Umbilical cord (tissue), 1 donor: ENCODE measurements at regions not wholly inside any gene's neighbourhood (a gene's known extent, or its start where the extent isn't known, plus 50 kb on each side); places are given as distances from the start of the nearest gene placed in this dataset.

Experiments used
- DNase-seq: peaks from one replicate; pipeline ENCODE4 v3.0.0-alpha.2; 2015; ENCODE audit warnings: low spot score

DNA sequence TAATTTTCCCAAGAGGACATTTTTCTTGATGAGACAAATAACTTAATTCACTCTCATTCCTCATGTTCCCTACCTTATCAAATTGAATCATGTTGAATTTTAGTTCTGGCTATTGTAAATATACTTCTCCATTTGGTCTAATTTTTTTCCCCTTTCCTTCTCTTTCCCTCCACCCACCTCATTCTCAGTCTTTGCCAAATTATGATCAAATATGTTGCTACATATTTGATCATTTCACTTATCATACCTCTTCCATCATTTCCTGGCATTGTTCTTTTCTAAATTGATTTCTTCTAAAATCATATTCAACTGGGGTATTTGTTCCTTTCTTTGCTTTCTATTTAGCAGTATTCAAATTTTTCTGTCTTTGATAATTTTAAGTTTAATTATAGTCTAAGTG lies 52.3 kb downstream of the HDGFL1 start:
- no peak for DNase-seq

DNA sequence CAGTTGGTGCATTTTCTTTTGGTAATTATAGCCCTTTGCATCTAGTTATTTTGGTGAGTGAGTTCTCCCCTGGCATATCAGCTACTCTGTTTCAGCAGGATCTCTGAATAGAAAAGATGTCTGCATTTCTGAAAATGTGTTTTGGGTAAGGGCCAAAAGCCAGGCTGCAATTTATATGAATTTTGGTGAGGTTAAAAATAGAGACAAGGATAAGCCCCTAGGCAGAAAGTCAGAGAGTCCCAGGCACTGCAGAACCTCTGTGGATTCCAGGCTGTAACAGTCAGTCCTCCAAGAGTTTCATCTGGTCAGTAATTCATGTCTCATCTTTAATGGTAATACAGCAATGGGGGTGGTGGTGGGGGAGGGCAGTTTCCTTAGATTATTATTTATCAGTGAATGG lies 53.0 kb downstream of the HDGFL1 start:
- DNase-seq, result peak; percentile 85

DNA sequence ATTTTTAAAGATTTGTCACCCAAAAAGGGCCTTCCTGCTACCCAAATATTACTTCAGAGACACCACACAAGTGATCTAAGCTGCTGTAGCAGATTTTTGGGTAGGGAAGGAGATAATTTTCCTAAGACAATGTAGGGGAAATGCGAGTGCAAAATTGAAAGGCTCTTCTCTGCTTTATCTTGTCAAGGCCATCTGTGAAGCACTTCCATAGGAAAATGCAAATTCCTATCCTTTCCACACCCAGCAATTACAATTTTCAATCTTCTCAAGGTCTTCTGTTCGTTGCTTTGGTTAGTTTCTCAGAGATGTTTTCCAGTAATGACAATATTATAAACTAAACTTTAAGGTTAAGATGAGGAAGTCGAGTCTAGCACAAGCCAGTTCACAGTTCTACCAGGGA lies 53.4 kb downstream of the HDGFL1 start:
- no peak for DNase-seq

DNA sequence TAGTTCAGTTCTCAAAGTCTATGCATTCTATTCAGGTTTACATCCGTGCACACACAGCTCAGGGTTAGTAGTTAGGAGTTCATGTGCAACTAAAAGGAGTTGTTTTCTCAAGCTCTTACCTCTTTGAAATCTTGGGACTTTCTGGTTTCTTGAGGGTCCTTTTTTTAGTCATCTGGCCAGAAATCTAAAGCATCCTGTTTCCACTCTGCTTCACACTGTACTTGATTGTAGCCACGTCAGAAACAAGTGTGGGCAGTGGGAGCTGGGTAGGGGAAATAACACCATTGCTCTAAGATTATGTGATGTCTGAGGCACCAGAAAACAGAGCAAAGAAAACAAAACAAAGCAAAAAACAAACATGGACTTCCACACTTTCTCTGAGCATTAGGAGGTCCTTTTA lies 58.3 kb downstream of the HDGFL1 start:
- DNase-seq, result no peak

DNA sequence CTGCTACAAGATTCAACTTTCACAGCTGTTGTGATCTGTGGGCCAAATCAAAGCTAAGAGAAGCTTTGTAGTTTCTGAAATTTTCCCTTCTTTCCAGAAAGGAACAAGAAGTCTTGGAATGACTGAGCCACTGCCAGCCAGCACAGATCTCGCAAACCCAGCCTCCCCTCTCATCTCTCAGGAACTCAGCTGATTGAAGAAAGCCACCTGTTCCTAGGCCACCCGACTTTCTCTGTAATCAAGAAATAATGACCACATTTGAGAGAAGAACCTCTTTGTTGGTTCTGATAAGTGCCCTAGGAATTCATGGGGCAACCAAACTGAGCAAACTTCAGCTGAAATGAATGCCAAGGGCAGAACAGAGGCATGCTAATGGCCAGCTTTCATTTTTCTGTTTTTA lies 61.7 kb downstream of the HDGFL1 start:
- DNase-seq, result peak; percentile 65

- peak; percentile 88 for DNase-seq
These were observed 63.3 kb downstream of the HDGFL1 start for GRCh38 chr6:22632581-22633145.

GRCh38 chr6:22636452-22636851 lies 67.1 kb downstream of the HDGFL1 start:
- no peak for DNase-seq

GRCh38 chr6:22637782-22638181 lies 68.4 kb downstream of the HDGFL1 start:
- no peak for DNase-seq

GRCh38 chr6:22638320-22638719 lies 69.0 kb downstream of the HDGFL1 start:
- DNase-seq, result no peak

GRCh38 chr6:22642254-22642653 lies 72.9 kb downstream of the HDGFL1 start:
- DNase-seq, result no peak

DNA sequence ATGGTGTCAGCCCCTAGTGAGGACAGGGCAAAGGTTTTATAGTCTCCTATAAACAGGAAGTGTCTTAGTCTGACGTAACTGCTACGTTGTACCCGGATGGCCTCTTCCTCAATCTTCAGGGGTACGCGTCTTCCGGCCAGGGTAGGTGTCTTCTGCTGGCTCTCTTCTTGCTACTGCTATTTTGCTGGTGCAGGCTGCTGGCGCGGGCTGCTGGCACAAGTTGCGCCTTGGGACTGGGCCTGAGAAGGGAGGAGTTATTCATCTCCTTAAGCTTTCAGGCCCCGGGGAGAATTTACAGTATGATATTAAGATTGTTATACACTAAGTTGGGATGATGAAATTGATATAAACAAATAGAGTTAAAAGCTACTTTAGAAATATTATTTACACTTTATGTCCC lies 74.4 kb downstream of the HDGFL1 start:
- no peak for DNase-seq

DNA sequence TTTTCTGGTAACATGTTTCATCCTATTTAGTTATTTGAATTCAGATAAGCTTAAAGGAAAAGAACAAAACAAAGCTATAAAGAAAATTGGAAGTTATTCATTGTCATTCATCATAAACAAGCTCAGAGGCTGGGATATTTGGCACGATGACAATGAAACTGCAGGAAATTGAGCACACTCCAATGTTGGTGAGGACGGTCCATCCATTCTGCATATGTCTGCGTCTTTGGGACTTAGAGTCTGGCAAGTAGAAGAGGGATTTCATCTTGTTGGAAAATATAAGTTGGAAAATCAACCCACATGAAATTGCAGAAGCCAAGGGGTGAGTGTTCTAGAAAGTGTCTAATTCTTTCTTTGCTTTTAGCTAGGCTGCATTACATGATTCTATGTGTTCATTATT lies 78.4 kb downstream of the HDGFL1 start:
- no peak for DNase-seq

DNA sequence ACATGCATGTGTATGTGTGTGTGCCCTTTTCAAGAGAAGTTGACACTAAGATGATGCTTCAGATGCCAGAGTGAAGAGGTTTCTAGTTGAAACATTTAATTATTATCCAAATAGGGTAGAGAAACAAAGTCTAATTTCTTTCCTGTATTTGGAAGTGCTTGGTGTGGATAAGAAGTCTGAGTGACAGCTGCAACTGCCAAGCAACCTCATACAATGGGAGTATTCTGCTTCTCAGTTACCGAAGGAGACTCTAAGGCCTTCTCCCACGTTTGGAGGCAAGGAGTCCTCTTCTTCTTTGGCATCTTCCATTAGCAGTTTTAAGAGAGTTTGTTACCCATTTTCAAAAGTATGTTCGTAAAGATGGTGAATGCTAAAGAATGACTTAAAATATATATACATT lies 82.4 kb downstream of the HDGFL1 start:
- no peak for DNase-seq

- no peak for DNase-seq
These were observed 84.7 kb downstream of the HDGFL1 start for GRCh38 chr6:22653980-22654610.

- DNase-seq, result no peak
These were observed 87.5 kb downstream of the HDGFL1 start for GRCh38 chr6:22656706-22657351.

GRCh38 chr6:22657352-22657980 lies 88.1 kb downstream of the HDGFL1 start:
- DNase-seq, result no peak

- DNase-seq, result no peak
These were observed 88.8 kb downstream of the HDGFL1 start for GRCh38 chr6:22658183-22658582.

DNA sequence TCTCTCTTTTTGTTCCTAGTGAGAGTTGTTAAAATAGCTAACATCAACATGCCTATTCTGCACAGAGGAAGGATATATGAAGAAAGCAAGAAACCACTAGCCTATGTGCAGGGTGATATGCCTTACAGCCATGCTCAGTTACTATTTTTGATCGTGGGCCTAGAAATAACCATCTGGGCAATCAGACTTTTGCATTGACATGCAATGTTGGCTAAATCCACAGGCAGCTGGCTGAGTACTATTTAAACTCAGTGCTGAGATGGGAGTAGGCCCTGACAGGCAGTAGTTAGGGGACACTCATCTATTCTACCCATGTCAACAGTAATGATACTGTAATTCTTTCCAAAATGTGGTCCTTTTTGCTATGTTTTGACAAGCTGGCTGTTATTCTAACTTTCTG lies 89.6 kb downstream of the HDGFL1 start:
- no peak for DNase-seq

- no peak for DNase-seq
These were observed 95.6 kb downstream of the HDGFL1 start for GRCh38 chr6:22664968-22665367.

DNA sequence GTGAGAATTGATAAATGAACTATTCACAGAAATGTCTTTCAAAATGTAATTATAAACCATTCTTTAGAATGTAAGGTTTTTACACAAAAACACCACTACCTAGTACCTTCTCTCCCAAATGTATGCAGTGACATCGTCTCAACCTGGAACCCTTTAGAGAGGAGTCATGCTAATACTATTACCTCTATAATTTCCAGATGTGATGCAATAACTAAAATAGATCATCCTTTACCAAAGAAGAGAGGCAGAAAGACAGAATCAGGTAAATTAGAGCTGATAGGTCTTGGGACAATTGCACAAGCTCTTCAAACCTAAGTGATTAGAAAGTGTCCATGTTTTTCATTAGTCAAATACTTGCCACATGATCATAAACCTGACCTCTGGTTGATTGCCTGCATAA lies 96.7 kb downstream of the HDGFL1 start:
- no peak for DNase-seq

- DNase-seq, result peak; percentile 34
These were observed 97.2 kb downstream of the HDGFL1 start for GRCh38 chr6:22666586-22666985.

DNA sequence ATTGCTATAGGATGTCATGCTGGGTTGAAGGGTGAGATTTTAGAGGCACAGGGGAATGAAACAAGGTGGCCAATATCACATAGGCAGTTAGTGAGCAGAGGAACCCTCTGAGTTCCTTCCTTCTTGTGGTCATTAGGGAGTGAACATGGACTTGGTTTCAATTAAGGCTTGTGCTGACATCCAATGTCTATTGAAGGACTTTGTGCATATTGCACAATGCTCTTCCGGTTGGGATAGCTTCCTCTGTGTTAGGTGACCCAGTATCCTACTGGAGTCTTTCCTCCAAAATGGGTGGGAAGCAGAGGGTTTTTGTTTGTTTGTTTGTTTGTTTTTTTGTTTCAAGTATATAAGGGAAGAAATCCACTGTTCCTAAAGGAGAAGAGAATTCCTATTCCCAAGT lies 98.5 kb downstream of the HDGFL1 start:
- DNase-seq, result no peak

GRCh38 chr6:22668307-22668706 lies 98.9 kb downstream of the HDGFL1 start:
- DNase-seq, result peak; percentile 83
